Endothelial cell of umbilical vein (primary cell): ENCODE measurements at regions not wholly inside any gene's neighbourhood (a gene's known extent, or its start where the extent isn't known, plus 50 kb on each side); places are given as distances from the start of the nearest gene placed in this dataset.

Source experiments
- BruUV-seq: library from RNA; stranded (reverse); fragments of 400-500 nt; replicated peaks from 2 replicates; lab custom pipeline; 2021; lab: Mats Ljungman, UMichigan
- CTCF ChIA-PET: fragments of 300-600, 350-600 bp; sonication (Branson Sonifier 250); formaldehyde crosslinking; loops from one replicate; lab custom pipeline; 2021; ENCODE audit warnings: antibody characterized with exemption, inconsistent platforms; lab: Charles Lee
- POLR2A ChIA-PET: fragments of 300-600, 350-600 bp; sonication (Branson Sonifier 250); formaldehyde crosslinking; loops from one replicate; lab custom pipeline; 2021; ENCODE audit warnings: antibody characterized with exemption, inconsistent platforms; lab: Charles Lee
- DNase-seq: peaks from one replicate; pipeline ENCODE4 v3.0.0-alpha.2; 2011; ENCODE audit warnings: low read depth, low spot score
- FAIRE-seq: peaks from 2 replicates; lab custom pipeline; 2011; peaks lifted over from hg19 to GRCh38; lab: Jason Lieb, UNC
- H2AFZ ChIP-seq: 2 replicates; pipeline ENCODE4 v1.6.0; 2012; ENCODE audit warnings: low read depth, low read length, control low read depth, inconsistent platforms
- H3K27ac ChIP-seq: 2 replicates; pipeline ENCODE4 v1.5.1; 2011; ENCODE audit warnings: low read depth, mild to moderate bottlenecking, control low read depth, low read length, moderate library complexity; ENCODE audit not compliant: insufficient read depth
- H3K27me3 ChIP-seq, 2 experiments: 2 replicates each; pipeline versions ENCODE4 v1.6.0 to v1.6.1; 2011; ENCODE audit warnings: low read length in 2 of 2, mixed read lengths in 1 of 2; ENCODE audit not compliant: control insufficient read depth in 2 of 2, insufficient read depth in 2 of 2
- H3K36me3 ChIP-seq, 2 experiments: 2 replicates in 1 of 2; 3 replicates in 1 of 2; pipeline ENCODE4 v1.5.1; 2011; ENCODE audit warnings: low read length in 2 of 2, mild to moderate bottlenecking in 1 of 2, moderate library complexity in 1 of 2; ENCODE audit not compliant: control insufficient read depth in 2 of 2, insufficient read depth in 2 of 2; ENCODE audit errors: extremely low read depth in 1 of 2
- H3K4me1 ChIP-seq: 3 replicates; pipeline ENCODE4 v1.5.1; 2011; ENCODE audit warnings: mild to moderate bottlenecking, low read length; ENCODE audit not compliant: control insufficient read depth, insufficient read depth; ENCODE audit errors: extremely low read depth
- H3K4me2 ChIP-seq: 2 replicates; pipeline ENCODE4 v1.6.1; 2011; ENCODE audit warnings: low read length, control low read depth, mixed read lengths; ENCODE audit not compliant: insufficient read depth
- H3K4me3 ChIP-seq, 3 experiments: fragments of 200-600 bp in 1 of 3; sonication (generic), shearing (Covaris generic) in 1 of 3; replicated peaks in 1 of 3; 2 replicates each; pipeline ENCODE4 v1.5.1; 2011 to 2016; ENCODE audit warnings: control low read depth in 3 of 3, low read length in 3 of 3, mild to moderate bottlenecking in 2 of 3, inconsistent platforms in 1 of 3, low read depth in 1 of 3, moderate library complexity in 1 of 3; ENCODE audit not compliant: insufficient read depth in 1 of 3
- H3K79me2 ChIP-seq: 2 replicates; pipeline ENCODE4 v1.6.0; 2012; ENCODE audit warnings: low read length, inconsistent platforms; ENCODE audit not compliant: control insufficient read depth, insufficient read depth
- H3K9ac ChIP-seq: replicated peaks from 2 replicates; pipeline ENCODE3; 2011; ENCODE audit warnings: low read length, control low read depth; ENCODE audit not compliant: insufficient read depth; ENCODE audit errors: extremely low read depth
- H3K9me1 ChIP-seq: replicated peaks from 3 replicates; pipeline ENCODE4 v1.6.0; 2011; ENCODE audit warnings: mild to moderate bottlenecking, low read length; ENCODE audit not compliant: control insufficient read depth, insufficient read depth; ENCODE audit errors: extremely low read depth
- H3K9me3 ChIP-seq: replicated peaks from 2 replicates; pipeline ENCODE4 v1.5.1; 2012; ENCODE audit warnings: low read length, inconsistent platforms; ENCODE audit not compliant: control insufficient read depth, insufficient read depth
- H4K20me1 ChIP-seq: replicated peaks from 2 replicates; pipeline ENCODE3; 2011; ENCODE audit warnings: mild to moderate bottlenecking, low read length; ENCODE audit not compliant: control insufficient read depth, insufficient read depth; ENCODE audit errors: extremely low read depth
- FOS ChIP-seq: IDR thresholded peaks from 2 replicates; pipeline ENCODE4 v1.6.1; 2011; ENCODE audit warnings: mild to moderate bottlenecking, low read length, moderate library complexity, borderline replicate concordance; ENCODE audit not compliant: insufficient read depth
- JUN ChIP-seq: IDR thresholded peaks from 2 replicates; pipeline ENCODE4 v1.6.1; 2011; ENCODE audit warnings: borderline replicate concordance, low read depth; ENCODE audit not compliant: insufficient read length, insufficient read depth
- POLR2A ChIP-seq: IDR thresholded peaks from 2 replicates; pipeline ENCODE4 v1.6.1; 2012; ENCODE audit warnings: low read depth, mild to moderate bottlenecking, control low read depth, low read length
- dilution Hi-C: fragments of 300-500 bp; cut with MboI; formaldehyde crosslinking; loops from one replicate; pipeline ENCODE4 v1.15.0; 2019; ENCODE audit warnings: low sequenced_read_pairs; ENCODE audit not compliant: extremely low pct_ligation_motif_present
- intact Hi-C: fragments of 100-400 bp; cut with micrococcal nuclease; formaldehyde crosslinking; loops from one replicate; pipeline ENCODE4 v1.10.0; 2022

DNA sequence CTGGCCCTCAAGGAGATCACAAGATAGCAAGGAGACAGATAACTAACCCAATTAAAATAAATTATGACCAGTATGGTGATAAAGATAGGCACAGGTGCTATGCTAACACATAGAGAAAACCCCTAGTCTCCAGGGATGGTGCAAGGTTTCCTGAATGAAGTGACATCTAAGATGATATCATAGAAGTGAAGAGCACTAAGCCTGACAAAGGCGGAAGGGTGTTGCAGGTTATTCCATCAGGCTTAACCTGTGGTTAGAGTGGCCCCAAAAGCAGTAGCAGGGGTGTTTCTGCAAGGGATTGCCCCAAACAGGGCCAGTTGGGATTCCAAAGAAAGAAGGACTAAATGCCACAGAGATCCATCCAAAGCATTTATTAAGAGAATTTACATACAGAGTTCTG lies 249.2 kb downstream of the IDS start:
- H3K4me1 ChIP-seq: no peaks in the 10 kb centered on the region
- dilution Hi-C loops (no loop called here), intact Hi-C loops (no loop called here)
- no peak for FAIRE-seq
- no TSS peak for BruUV-seq
- no peak for DNase-seq
- H3K27me3 ChIP-seq: no peaks in the 10 kb centered on the region
- no peak overlapping the region for H3K4me3 ChIP-seq
- H3K9ac ChIP-seq: no peak overlapping the region
- H3K27ac ChIP-seq: no peak overlapping the region
- ChIA-PET POLR2A (no interaction called here), CTCF (no interaction called here)
- no peak overlapping the region for H3K4me2 ChIP-seq
- no peaks in the 10 kb centered on the region for H3K79me2 ChIP-seq
- H4K20me1 ChIP-seq: no peaks in the 10 kb centered on the region
- no peaks in the 10 kb centered on the region for H3K36me3 ChIP-seq
- TF ChIP-seq FOS (no peak), JUN (no peak)
- H3K9me3 ChIP-seq: no peaks in the 10 kb centered on the region
- no peaks in the 10 kb centered on the region for H3K9me1 ChIP-seq
- H2AFZ ChIP-seq: no peak overlapping the region

DNA sequence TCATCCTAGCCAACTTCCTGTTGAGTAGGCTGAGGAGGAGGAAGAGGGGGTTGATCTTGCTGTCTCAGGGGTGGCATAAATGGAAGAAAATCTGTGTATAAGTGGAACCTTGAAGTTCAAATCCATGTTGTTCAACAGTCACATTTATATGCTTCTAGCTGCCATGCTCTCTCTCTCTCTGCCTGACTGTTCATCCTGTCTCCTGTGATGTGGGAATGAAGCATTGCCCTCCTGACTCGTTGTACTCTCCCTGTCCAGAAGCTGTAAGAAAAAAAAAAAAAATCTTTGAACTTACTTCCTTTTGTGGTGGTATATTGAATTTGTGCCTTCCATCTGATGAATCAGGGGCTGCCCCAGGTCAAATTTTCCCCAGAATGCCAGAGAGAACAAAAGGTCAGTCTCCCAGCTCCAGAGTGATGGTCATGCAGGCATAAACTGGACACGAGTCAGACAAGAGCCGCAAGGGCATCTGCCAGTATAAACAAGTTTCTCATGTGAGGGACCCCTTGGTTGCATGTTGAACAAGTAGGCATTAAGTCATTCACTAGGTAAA lies 257.0 kb downstream of the IDS start:
- Histone ChIP-seq H4K20me1 (no peaks in the 10 kb centered on the region), H3K4me2 (no peak overlapping the region), H3K9ac (no peak overlapping the region), H3K9me1 (no peaks in the 10 kb centered on the region), H3K4me1 (no peaks in the 10 kb centered on the region), H3K9me3 (no peaks in the 10 kb centered on the region), H2AFZ (no peak overlapping the region), H3K79me2 (no peaks in the 10 kb centered on the region), H3K4me3 (no peak overlapping the region), H3K27ac (no peak overlapping the region), H3K36me3 (no peaks in the 10 kb centered on the region), H3K27me3 (no peaks in the 10 kb centered on the region)
- CTCF ChIA-PET: no interaction called here
- peak; percentile 1 for DNase-seq
- peak; percentile 40 for FAIRE-seq
- intact Hi-C loops: no loop called here
- POLR2A ChIA-PET: no interaction called here
- BruUV-seq: no TSS peak
- dilution Hi-C loops: no loop called here
- TF ChIP-seq POLR2A (no peak), FOS (peak; percentile 4)
